ENCODE measurements at regions not wholly inside any gene's neighbourhood (a gene's known extent, or its start where the extent isn't known, plus 50 kb on each side); places are given as distances from the start of the nearest gene placed in this dataset.

GRCh38 chr1:88126467-88126866, 557.6 kb upstream of the PKN2 start:
- no peak overlapping the region for H3K4me3 ChIP-seq (ENCODE audit: low read depth, low read length)
- no peak for TF ChIP-seq CTCF (IDR thresholded peaks at IDR 0.05; ENCODE audit: insufficient read depth, low read length)
- DNase-seq (ENCODE audit: low read depth): no peak

- no peak for DNase-seq (ENCODE audit: low read depth)
- TF ChIP-seq CTCF (IDR thresholded peaks at IDR 0.05; ENCODE audit: insufficient read depth, low read length): no peak
- H3K4me3 ChIP-seq (ENCODE audit: low read depth, low read length): no peak overlapping the region
Observed at GRCh38 chr1:88133991-88134390, 550.1 kb upstream of the PKN2 start.

GRCh38 chr1:88134983-88135921, 548.8 kb upstream of the PKN2 start:
- no peak for TF ChIP-seq CTCF (IDR thresholded peaks at IDR 0.05; ENCODE audit: insufficient read depth, low read length)
- H3K4me3 ChIP-seq (ENCODE audit: low read depth, low read length): no peak overlapping the region
- no peak for DNase-seq (ENCODE audit: low read depth)

GRCh38 chr1:88139633-88140032, 544.4 kb upstream of the PKN2 start:
- no peak for DNase-seq (ENCODE audit: low read depth)
- TF ChIP-seq CTCF (IDR thresholded peaks at IDR 0.05; ENCODE audit: insufficient read depth, low read length): no peak
- H3K4me3 ChIP-seq (ENCODE audit: low read depth, low read length): no peak overlapping the region

- H3K4me3 ChIP-seq (ENCODE audit: low read depth, low read length): no peak overlapping the region
- no peak for DNase-seq (ENCODE audit: low read depth)
- TF ChIP-seq CTCF (IDR thresholded peaks at IDR 0.05; ENCODE audit: insufficient read depth, low read length): no peak
Observed at GRCh38 chr1:88140325-88140724, 543.7 kb upstream of the PKN2 start.

- no peak overlapping the region for H3K4me3 ChIP-seq (ENCODE audit: low read depth, low read length)
- DNase-seq (ENCODE audit: low read depth): no peak
- no peak for TF ChIP-seq CTCF (IDR thresholded peaks at IDR 0.05; ENCODE audit: insufficient read depth, low read length)
Observed at GRCh38 chr1:88141499-88142074, 542.5 kb upstream of the PKN2 start.
